Esophagus muscularis mucosa (tissue), 4 donors: ENCODE measurements at regions not wholly inside any gene's neighbourhood (a gene's known extent, or its start where the extent isn't known, plus 50 kb on each side); places are given as distances from the start of the nearest gene placed in this dataset.

ENCODE experiments used
- DNase-seq: peaks from one replicate; pipeline ENCODE4 v3.0.0-alpha.2; 2017; ENCODE audit errors: extremely low spot score
- H3K27ac ChIP-seq, 4 donors: fragments of 200-600 bp; sonication (generic); replicated peaks in 1 of 4; 1 replicate in 3 of 4; 2 replicates in 1 of 4; pipeline ENCODE4 v1.5.1; 2016 to 2019; ENCODE audit warnings: mild to moderate bottlenecking in 1 of 4
- H3K27me3 ChIP-seq, 4 donors: fragments of 200-600 bp; sonication (generic); one replicate each; pipeline versions ENCODE4 v1.5.1 to v1.6.0; 2016 to 2019
- H3K36me3 ChIP-seq, 4 donors: fragments of 200-600 bp; sonication (generic); one replicate each; pipeline ENCODE4 v1.5.1; 2016 to 2019
- H3K4me1 ChIP-seq, 4 donors: fragments of 200-600 bp; sonication (generic); one replicate each; pipeline ENCODE4 v1.5.1; 2016 to 2019
- H3K4me3 ChIP-seq, 4 donors: fragments of 200-600 bp; sonication (generic); 1 replicate in 2 of 4; 2 replicates in 2 of 4; pipeline ENCODE4 v1.5.1; 2016 to 2019; ENCODE audit warnings: mild to moderate bottlenecking in 4 of 4, moderate library complexity in 1 of 4
- H3K9me3 ChIP-seq, 4 donors: fragments of 200-600 bp; sonication (generic); 1 replicate in 3 of 4; 2 replicates in 1 of 4; pipeline ENCODE4 v1.5.1; 2016 to 2019
- CTCF ChIP-seq, 3 experiments: fragments of 200-600 bp in 2 of 3; fragments of 450-650 bp in 1 of 3; sonication (generic) in 2 of 3; IDR thresholded peaks; one replicate each; pipeline ENCODE4 v1.5.1; 2017 to 2019; ENCODE audit warnings: antibody characterized with exemption in 3 of 3, mild to moderate bottlenecking in 2 of 3, moderate library complexity in 1 of 3
- EP300 ChIP-seq: sonication (generic); formaldehyde crosslinking; IDR thresholded peaks from one replicate; pipeline ENCODE4 v1.6.1; 2017; ENCODE audit warnings: antibody characterized with exemption
- POLR2A ChIP-seq: fragments of 450-650 bp; IDR thresholded peaks from one replicate; pipeline ENCODE4 v1.6.1; 2017; ENCODE audit warnings: antibody characterized with exemption, moderate library complexity, mild to moderate bottlenecking, low read depth
- POLR2AphosphoS5 ChIP-seq, 2 donors: sonication (generic); formaldehyde crosslinking; IDR thresholded peaks; one replicate each; pipeline ENCODE4 v1.6.1; 2017; ENCODE audit warnings: antibody characterized with exemption in 2 of 2
- WGBS: methylation state at CpG from one replicate; pipeline ENCODE4 v1.1.5; 2018; 5-methylcytosine and 5-hydroxymethylcytosine counted together
- intact Hi-C: fragments of 100-400 bp; cut with DNase I; formaldehyde crosslinking; loops from one replicate; pipeline ENCODE4 v1.15.1; 2023

- 96% methylated on average over 4 of the region's 21 CpGs for WGBS
- TF ChIP-seq POLR2AphosphoS5 (IDR thresholded peaks at IDR 0.05) (no peak), EP300 (no peak)
- Histone ChIP-seq H3K4me1 (no peaks in the 10 kb centered on the region), H3K36me3 (no peaks in the 10 kb centered on the region), H3K4me3 (no peak overlapping the region), H3K9me3 (no peaks in the 10 kb centered on the region), H3K27ac (no peak overlapping the region), H3K27me3 (no peaks in the 10 kb centered on the region)
- DNase-seq: no peak
- intact Hi-C loops: no loop called here
Measured at GRCh38 chr2:33775306-33775705, 176.2 kb upstream of the FAM98A start.

- no peaks in the 10 kb centered on the region for H3K9me3 ChIP-seq
- DNase-seq: no peak
- H3K4me1 ChIP-seq: no peaks in the 10 kb centered on the region
- no peaks in the 10 kb centered on the region for H3K36me3 ChIP-seq
- no peak overlapping the region for H3K4me3 ChIP-seq
- H3K27me3 ChIP-seq: no peaks in the 10 kb centered on the region
- intact Hi-C loops: no loop called here
- no peak for TF ChIP-seq CTCF (IDR thresholded peaks at IDR 0.05)
- no peak for TF ChIP-seq POLR2AphosphoS5 (IDR thresholded peaks at IDR 0.05)
- no peak for TF ChIP-seq EP300
- TF ChIP-seq POLR2A: no peak
- no peak overlapping the region for H3K27ac ChIP-seq
- 78% methylated on average over 2 of the region's 2 CpGs for WGBS
Measured at GRCh38 chr2:33770023-33770422, 170.9 kb upstream of the FAM98A start.

GRCh38 chr2:33766175-33766574 lies 167.1 kb upstream of the FAM98A start:
- H3K9me3 ChIP-seq: no peaks in the 10 kb centered on the region

GRCh38 chr2:33765122-33765521 lies 166.0 kb upstream of the FAM98A start:
- H3K9me3 ChIP-seq: no peaks in the 10 kb centered on the region
- no peak for DNase-seq
- H3K4me1 ChIP-seq: no peaks in the 10 kb centered on the region
- intact Hi-C loops: no loop called here
- TF ChIP-seq CTCF (IDR thresholded peaks at IDR 0.05): no peak
- TF ChIP-seq EP300: no peak
- no peak for TF ChIP-seq POLR2AphosphoS5 (IDR thresholded peaks at IDR 0.05)
- no peak for TF ChIP-seq POLR2A
- H3K4me3 ChIP-seq: no peak overlapping the region
- no peak overlapping the region for H3K27ac ChIP-seq
- H3K36me3 ChIP-seq: no peaks in the 10 kb centered on the region
- H3K27me3 ChIP-seq: no peaks in the 10 kb centered on the region
- WGBS: 13% methylated on average over 2 of the region's 2 CpGs

More at GRCh38 chr2:33766175-33766574, 167.1 kb upstream of the FAM98A start:
- intact Hi-C loops: no loop called here
- Histone ChIP-seq H3K4me3 (no peak overlapping the region), H3K36me3 (no peaks in the 10 kb centered on the region), H3K4me1 (no peaks in the 10 kb centered on the region), H3K27ac (no peak overlapping the region), H3K27me3 (no peaks in the 10 kb centered on the region)
- no peak for DNase-seq
- whole genome bisulfite sequencing: 46% methylated on average over 4 of the region's 4 CpGs
- TF ChIP-seq EP300 (no peak), CTCF (IDR thresholded peaks at IDR 0.05) (no peak), POLR2AphosphoS5 (IDR thresholded peaks at IDR 0.05) (no peak), POLR2A (no peak)

GRCh38 chr2:33764551-33764950 lies 165.5 kb upstream of the FAM98A start:
- intact Hi-C loops: no loop called here
- Histone ChIP-seq H3K27ac (no peak overlapping the region), H3K36me3 (no peaks in the 10 kb centered on the region), H3K4me3 (no peak overlapping the region), H3K4me1 (no peaks in the 10 kb centered on the region), H3K9me3 (no peaks in the 10 kb centered on the region), H3K27me3 (no peaks in the 10 kb centered on the region)
- WGBS: 52% methylated on average over 5 of the region's 5 CpGs
- no peak for TF ChIP-seq CTCF (IDR thresholded peaks at IDR 0.05)
- DNase-seq: no peak
